ENCODE measurements at regions not wholly inside any gene's neighbourhood (a gene's known extent, or its start where the extent isn't known, plus 50 kb on each side); places are given as distances from the start of the nearest gene placed in this dataset.

DNA sequence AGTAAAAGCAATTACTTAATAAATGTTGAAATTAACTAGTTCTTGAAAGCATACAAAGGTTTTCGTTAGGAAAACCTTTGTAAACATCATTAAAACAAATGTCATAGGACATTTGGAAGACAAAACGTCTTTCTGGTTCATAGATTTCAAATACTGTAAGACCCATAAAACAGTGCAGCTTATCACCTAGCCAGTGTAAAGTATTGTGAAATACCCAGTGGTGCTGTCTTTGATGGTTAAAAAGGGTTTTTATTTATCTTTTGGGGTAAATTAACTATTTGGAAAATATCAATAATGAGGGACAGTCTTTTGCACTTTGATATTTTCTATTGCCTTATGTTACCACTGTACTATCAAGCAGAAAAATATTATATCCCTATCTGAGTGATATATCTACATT is 120.0 kb upstream of the FAM98A start:
- WGBS (ENCODE audit: low lambda C conversion rate), result 1% methylated on average over 2 of the region's 2 CpGs
- ChIA-PET CTCF (no interaction called here), POLR2A (no interaction called here)
- H3F3A ChIP-seq (replicated peaks; ENCODE audit: insufficient read depth), result no peaks in the 10 kb centered on the region
- no peak overlapping the region for H3K27ac ChIP-seq (ENCODE audit: low read depth in 2 of 2, low read length in 1 of 2)
- H3K4me2 ChIP-seq, result no peak overlapping the region
- no peak overlapping the region for H2AFZ ChIP-seq (ENCODE audit: low read depth)
- no peaks in the 10 kb centered on the region for H3K9me3 ChIP-seq
- no peaks in the 10 kb centered on the region; the same call in 1 of the 2 replicates for H3K27me3 ChIP-seq (ENCODE audit: insufficient read depth)
- no peak overlapping the region for H3K9ac ChIP-seq
- no peaks in the 10 kb centered on the region for H4K20me1 ChIP-seq (ENCODE audit: insufficient read depth)
- no peaks in the 10 kb centered on the region for H3K36me3 ChIP-seq (replicated peaks in 1 of 2; ENCODE audit: control insufficient read depth in 1 of 2, insufficient read depth in 2 of 2, low read length in 1 of 2)
- no peaks in the 10 kb centered on the region for H3K4me1 ChIP-seq (ENCODE audit: control insufficient read depth in 1 of 2, insufficient read depth in 2 of 2, low read depth in 1 of 2, low read length in 1 of 2)
- TF ChIP-seq CHD2 (IDR thresholded peaks at IDR 0.05; ENCODE audit: low read length, partially characterized antibody) (no peak), EP300 (IDR thresholded peaks at IDR 0.05; ENCODE audit: borderline replicate concordance in 1 of 2, low read depth in 1 of 2, low read length in 1 of 2) (no peak), MEF2A (IDR thresholded peaks at IDR 0.05; ENCODE audit: borderline replicate concordance, low read depth) (no peak), FOSL2 (IDR thresholded peaks at IDR 0.05; ENCODE audit: borderline replicate concordance, low read depth) (no peak), TCF12 (IDR thresholded peaks at IDR 0.05) (no peak), TEAD4 (IDR thresholded peaks at IDR 0.05; ENCODE audit: borderline replicate concordance, insufficient read depth) (no peak), RAD21 (IDR thresholded peaks at IDR 0.05; ENCODE audit: low read length) (no peak), GABPA (IDR thresholded peaks at IDR 0.05; ENCODE audit: low read depth) (no peak), SIN3A (IDR thresholded peaks at IDR 0.05; ENCODE audit: borderline replicate concordance, low read depth, low read length) (no peak), FOXM1 (IDR thresholded peaks at IDR 0.05; ENCODE audit: low read depth) (no peak), MXI1 (IDR thresholded peaks at IDR 0.05; ENCODE audit: low read depth, low read length) (no peak), NRF1 (IDR thresholded peaks at IDR 0.05; ENCODE audit: low read depth, low read length) (no peak), YY1 (IDR thresholded peaks at IDR 0.05; ENCODE audit: low read depth) (no peak), JUND (IDR thresholded peaks at IDR 0.05) (no peak), ELF1 (IDR thresholded peaks at IDR 0.05) (no peak), EZH2phosphoT487 (IDR thresholded peaks at IDR 0.05; ENCODE audit: borderline replicate concordance, low read depth) (no peak), FOXJ3 (CRISPR knock-in tag; IDR thresholded peaks at IDR 0.05) (no peak)
- TF ChIP-seq, protein P1, sequence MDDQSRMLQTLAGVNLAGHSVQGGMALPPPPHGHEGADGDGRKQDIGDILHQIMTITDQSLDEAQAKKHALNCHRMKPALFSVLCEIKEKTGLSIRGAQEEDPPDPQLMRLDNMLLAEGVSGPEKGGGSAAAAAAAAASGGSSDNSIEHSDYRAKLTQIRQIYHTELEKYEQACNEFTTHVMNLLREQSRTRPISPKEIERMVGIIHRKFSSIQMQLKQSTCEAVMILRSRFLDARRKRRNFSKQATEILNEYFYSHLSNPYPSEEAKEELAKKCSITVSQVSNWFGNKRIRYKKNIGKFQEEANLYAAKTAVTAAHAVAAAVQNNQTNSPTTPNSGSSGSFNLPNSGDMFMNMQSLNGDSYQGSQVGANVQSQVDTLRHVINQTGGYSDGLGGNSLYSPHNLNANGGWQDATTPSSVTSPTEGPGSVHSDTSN (IDR thresholded peaks at IDR 0.05), result no peak
- TF ChIP-seq, protein P2, sequence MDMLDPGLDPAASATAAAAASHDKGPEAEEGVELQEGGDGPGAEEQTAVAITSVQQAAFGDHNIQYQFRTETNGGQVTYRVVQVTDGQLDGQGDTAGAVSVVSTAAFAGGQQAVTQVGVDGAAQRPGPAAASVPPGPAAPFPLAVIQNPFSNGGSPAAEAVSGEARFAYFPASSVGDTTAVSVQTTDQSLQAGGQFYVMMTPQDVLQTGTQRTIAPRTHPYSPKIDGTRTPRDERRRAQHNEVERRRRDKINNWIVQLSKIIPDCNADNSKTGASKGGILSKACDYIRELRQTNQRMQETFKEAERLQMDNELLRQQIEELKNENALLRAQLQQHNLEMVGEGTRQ (IDR thresholded peaks at IDR 0.05; ENCODE audit: borderline replicate concordance, low read depth, low read length), result no peak
- TF ChIP-seq, protein P3, sequence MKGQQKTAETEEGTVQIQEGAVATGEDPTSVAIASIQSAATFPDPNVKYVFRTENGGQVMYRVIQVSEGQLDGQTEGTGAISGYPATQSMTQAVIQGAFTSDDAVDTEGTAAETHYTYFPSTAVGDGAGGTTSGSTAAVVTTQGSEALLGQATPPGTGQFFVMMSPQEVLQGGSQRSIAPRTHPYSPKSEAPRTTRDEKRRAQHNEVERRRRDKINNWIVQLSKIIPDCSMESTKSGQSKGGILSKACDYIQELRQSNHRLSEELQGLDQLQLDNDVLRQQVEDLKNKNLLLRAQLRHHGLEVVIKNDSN (IDR thresholded peaks at IDR 0.05; ENCODE audit: borderline replicate concordance, low read depth), result no peak
- DNase-seq, result no peak
- H3K4me3 ChIP-seq (ENCODE audit: low read depth in 2 of 2, low read length in 1 of 2), result no peak overlapping the region
- no peaks in the 10 kb centered on the region for H3K9me2 ChIP-seq
- H3K79me2 ChIP-seq (ENCODE audit: insufficient read depth), result no peaks in the 10 kb centered on the region

Data from SK-N-SH (cell line).